ENCODE measurements at regions not wholly inside any gene's neighbourhood (a gene's known extent, or its start where the extent isn't known, plus 50 kb on each side); places are given as distances from the start of the nearest gene placed in this dataset.
"Not testable (repeated sequence)": the region's sequence is repeated elsewhere in the genome, so short reads cannot be mapped to it uniquely, and the experiment has no call there.

DNA sequence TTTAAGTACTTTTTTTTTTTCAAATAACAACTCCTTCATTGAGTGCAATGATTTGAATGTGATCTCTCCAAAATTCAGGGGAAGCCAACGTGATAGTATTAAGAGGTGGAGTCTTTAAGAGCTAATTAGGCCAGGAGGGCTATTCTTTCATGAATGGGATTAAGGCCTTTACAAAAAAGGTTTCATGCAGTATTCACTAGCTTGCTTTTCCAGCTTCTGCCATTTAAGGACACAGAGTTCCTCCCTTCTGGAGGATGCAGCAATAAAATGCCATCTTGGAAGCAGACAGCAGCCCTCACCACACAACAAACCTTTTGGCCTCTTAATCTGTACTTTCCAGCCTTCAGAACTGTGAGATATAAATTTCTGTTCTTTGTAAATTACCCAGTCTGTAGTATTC, 586.8 kb upstream of the LMO3 start:
- H3K36me3 ChIP-seq = no peaks in the 10 kb centered on the region
- H3K27ac ChIP-seq = no peak overlapping the region
- no peaks in the 10 kb centered on the region for H3K9me3 ChIP-seq (replicated peaks)
- no peak for DNase-seq
- no peaks in the 10 kb centered on the region for H3K4me1 ChIP-seq
- no peak overlapping the region for H3K4me3 ChIP-seq
- H3K27me3 ChIP-seq = no peaks in the 10 kb centered on the region

DNA sequence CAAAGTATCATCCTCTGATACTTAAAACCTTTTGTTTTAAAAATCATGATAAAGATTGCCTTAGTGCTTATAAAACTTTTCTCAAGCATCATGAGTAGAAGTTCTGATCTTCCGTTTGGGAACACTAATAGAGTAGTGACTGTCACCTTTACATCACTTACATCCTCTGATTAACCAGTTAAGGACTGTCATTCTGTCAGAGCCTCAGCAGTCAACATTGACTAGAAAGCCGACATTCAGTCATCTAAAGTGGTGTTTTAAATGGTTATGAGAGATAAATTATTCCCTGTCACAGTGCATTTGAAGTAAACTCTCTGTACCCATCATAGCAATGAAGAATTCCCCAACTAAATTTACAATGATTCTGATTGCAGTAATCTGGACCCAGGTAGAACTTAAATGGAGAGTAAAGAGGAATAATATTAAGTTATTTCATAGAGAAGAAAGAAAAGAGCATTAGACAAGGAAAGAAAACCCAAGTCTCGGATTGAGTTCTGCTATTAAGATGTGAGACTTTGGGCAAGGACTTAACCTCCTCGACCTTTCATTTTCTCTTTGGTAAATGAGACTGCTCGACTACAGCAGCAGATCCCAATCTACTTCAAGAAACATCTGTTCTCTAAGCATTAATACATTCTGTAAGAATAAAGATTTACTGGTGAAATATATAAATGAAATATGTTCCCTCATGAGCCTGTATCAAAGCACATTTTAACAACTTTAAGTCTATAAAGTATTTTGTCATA, 563.9 kb upstream of the LMO3 start:
- H3K27me3 ChIP-seq = no peaks in the 10 kb centered on the region
- H3K27ac ChIP-seq = no peak overlapping the region
- no peaks in the 10 kb centered on the region for H3K9me3 ChIP-seq (replicated peaks)
- no peak overlapping the region for H3K4me3 ChIP-seq
- DNase-seq = peak in 1 of 2 experiments; percentile 13
- no peaks in the 10 kb centered on the region for H3K36me3 ChIP-seq
- peaks cover 12% of the 10 kb centered on the region for H3K4me1 ChIP-seq

DNA sequence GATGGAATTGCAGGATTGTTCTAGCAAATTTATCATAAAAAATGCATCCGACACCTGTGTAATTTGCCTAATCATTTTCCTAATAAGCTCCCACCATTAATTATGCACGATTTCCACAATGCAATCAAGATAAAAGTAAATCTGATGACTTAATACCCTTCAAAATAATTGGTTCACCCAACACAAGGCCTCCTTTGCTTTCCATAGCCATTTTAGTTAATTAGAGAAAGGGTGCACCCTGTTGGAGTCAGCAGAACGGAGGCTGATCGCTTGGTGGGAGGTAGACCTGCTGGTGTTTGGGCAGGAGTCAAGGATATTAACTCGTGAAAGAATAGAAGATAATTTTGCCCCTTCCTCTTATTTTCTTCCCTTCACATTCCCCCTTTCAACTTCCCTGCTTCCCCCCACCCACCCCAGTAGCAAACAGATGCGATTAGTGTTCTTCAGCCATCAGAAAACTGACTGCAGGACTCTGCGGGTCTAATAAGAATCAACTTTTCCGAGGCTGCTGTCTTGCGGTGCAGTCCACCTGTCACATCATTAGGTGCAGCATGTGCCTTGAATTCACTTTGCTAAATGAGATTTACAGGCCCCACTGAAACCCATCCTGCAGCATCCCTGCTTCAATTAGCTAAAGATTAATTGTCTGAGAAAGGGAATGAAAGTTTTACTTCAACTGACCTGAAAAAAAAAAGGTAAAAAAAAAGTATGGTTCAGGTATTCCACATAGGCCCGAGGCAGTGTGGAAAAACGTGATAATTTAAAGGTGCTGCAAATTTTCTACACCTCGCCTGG, 553.7 kb upstream of the LMO3 start:
- no peaks in the 10 kb centered on the region for H3K4me1 ChIP-seq
- DNase-seq = no peak
- H3K36me3 ChIP-seq = no peaks in the 10 kb centered on the region
- H3K27ac ChIP-seq = no peak overlapping the region
- H3K9me3 ChIP-seq (replicated peaks) = no peaks in the 10 kb centered on the region
- no peak overlapping the region for H3K4me3 ChIP-seq
- no peaks in the 10 kb centered on the region for H3K27me3 ChIP-seq

DNA sequence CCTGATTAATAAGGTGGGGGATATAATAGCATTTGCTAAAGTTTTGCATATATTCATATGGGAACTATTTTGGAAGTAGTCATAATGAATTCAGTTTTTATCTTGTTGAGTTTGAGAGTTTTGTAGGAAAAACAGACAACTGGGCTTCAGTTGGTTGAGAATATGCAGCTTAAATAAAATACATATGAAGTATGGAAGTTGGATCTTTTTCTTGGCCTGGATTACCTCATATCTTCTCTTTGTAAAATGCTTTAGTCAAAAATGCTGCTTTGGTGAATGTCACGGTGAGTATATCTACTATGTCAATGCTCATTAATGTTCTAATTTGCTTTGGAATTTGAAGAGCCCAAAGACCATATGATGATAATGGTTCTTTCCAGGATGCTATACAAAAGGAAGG, 552.2 kb upstream of the LMO3 start:
- Histone ChIP-seq H3K27ac (no peak overlapping the region), H3K4me1 (no peaks in the 10 kb centered on the region), H3K4me3 (no peak overlapping the region), H3K27me3 (no peaks in the 10 kb centered on the region), H3K36me3 (no peaks in the 10 kb centered on the region), H3K9me3 (replicated peaks) (no peaks in the 10 kb centered on the region)
- DNase-seq = no peak

DNA sequence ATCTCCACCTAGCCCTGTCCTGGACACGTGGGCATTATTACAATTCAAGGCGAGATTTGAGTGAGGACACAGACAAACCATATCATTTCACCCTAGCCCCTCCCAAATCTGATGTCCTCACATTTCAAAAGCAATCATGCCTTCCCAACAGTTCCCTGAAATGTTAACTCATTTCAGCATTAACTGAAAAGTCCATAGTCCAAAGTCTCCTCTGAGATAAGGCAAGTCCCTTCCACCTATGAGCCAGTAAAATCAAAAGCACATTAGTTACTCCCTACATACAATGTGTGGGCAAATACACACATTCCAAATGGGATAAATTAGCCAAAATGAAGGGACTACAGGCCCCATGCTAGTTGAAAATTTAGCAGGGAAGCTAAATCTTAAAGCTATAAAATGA, 546.0 kb upstream of the LMO3 start:
- no peak overlapping the region for H3K27ac ChIP-seq

DNA sequence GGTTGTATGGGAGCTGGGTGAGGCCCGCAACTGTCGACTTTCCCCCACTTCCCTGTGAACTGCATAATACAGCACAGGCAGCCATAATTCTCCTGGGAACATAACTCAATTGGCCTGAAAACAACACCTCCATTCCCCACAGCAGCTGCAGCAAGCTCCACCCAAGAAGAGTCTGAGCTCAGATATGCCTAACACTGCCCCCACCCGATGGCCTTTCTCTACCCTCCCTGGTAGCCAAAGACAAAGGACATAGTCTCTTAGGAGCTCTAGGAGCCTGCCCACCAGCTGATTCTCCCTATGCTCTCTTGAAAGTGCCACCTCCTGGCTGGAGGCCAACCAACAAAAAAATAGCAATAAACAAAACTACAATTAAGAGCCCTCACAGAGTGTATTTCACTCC, 542.7 kb upstream of the LMO3 start:
- Histone ChIP-seq H3K36me3 (no peaks in the 10 kb centered on the region), H3K4me1 (peaks cover 6% of the 10 kb centered on the region), H3K4me3 (no peak overlapping the region), H3K27ac (no peak overlapping the region), H3K9me3 (replicated peaks) (no peaks in the 10 kb centered on the region), H3K27me3 (no peaks in the 10 kb centered on the region)
- peak; percentile 66 to 75 for DNase-seq

More for the DNA sequence above, 546.0 kb upstream of the LMO3 start:
- DNase-seq = no peak
- Histone ChIP-seq H3K36me3 (no peaks in the 10 kb centered on the region), H3K9me3 (replicated peaks) (no peaks in the 10 kb centered on the region), H3K27me3 (no peaks in the 10 kb centered on the region), H3K4me3 (no peak overlapping the region), H3K4me1 (peaks cover 6% of the 10 kb centered on the region)

DNA sequence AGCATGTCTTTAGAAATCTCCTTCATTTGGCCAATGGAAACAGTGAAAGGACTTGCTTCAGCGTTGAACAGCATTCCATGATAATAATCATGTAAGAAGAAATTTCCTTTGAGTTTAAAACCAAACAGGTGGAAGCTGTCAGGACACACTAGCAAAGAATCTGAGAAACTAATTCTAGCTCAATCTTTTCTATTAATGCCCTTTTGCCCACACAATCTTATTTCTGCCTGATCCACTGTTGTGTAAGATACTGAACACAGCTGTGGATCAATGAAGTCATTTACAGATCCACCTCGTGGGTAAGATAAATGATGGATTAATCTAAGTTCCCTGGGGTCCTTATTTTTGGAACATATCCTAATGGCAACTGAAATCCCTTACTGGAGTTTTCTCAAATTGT, 536.9 kb upstream of the LMO3 start:
- H3K9me3 ChIP-seq (replicated peaks) = no peaks in the 10 kb centered on the region
- no peak for DNase-seq
- no peak overlapping the region for H3K27ac ChIP-seq
- H3K4me3 ChIP-seq = no peak overlapping the region
- no peaks in the 10 kb centered on the region for H3K27me3 ChIP-seq
- no peaks in the 10 kb centered on the region for H3K36me3 ChIP-seq
- H3K4me1 ChIP-seq = no peaks in the 10 kb centered on the region

DNA sequence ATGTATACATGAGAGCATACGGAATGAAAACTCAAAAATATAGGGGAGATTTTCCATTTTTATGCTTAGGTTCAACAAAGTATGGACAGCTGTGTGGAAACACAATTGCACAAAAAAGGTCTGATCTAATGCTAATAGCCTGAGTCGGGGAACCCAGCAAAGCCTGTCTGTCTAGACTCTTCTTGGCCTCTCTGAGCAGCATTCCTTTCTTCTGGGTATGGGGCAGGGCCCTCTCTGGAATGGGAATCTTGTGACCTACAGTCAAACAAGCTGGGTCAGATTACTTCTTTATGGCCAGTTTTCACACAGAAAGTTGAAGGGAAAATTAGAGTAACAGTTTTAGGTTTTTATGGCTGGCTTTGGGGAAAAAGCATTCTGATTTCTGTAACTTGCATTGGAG, 534.0 kb upstream of the LMO3 start:
- Histone ChIP-seq H3K27ac (no peak overlapping the region), H3K4me1 (no peaks in the 10 kb centered on the region), H3K36me3 (no peaks in the 10 kb centered on the region), H3K27me3 (no peaks in the 10 kb centered on the region), H3K9me3 (replicated peaks) (no peaks in the 10 kb centered on the region), H3K4me3 (no peak overlapping the region)
- peak in 1 of 2 experiments; percentile 6 for DNase-seq

DNA sequence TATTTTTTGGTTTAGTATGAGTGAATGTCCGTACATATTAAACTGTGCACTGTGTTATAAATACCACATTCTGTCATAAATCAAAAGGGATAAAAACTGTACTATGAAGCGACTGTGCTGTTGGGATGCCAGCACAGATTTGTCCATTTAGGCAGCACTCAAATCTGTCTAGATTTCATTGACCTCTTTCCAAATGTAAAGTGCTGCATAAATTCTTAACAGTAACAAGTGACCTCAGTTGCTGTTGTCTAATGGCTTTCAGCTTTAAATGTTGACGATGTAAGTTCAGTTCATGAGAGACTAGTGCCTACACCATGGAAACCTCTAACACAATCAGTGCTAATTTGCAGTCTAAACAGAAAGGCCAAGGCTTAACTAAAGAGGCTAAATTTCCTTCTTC, 531.4 kb upstream of the LMO3 start:
- H3K9me3 ChIP-seq (replicated peaks) = no peaks in the 10 kb centered on the region
- no peaks in the 10 kb centered on the region for H3K27me3 ChIP-seq
- H3K36me3 ChIP-seq = no peaks in the 10 kb centered on the region
- H3K4me3 ChIP-seq = no peak overlapping the region
- no peak overlapping the region for H3K27ac ChIP-seq
- DNase-seq = no peak
- 0 out of 2 replicates have a peak, but pooled peaks cover 4% of the 10 kb centered on the region for H3K4me1 ChIP-seq

DNA sequence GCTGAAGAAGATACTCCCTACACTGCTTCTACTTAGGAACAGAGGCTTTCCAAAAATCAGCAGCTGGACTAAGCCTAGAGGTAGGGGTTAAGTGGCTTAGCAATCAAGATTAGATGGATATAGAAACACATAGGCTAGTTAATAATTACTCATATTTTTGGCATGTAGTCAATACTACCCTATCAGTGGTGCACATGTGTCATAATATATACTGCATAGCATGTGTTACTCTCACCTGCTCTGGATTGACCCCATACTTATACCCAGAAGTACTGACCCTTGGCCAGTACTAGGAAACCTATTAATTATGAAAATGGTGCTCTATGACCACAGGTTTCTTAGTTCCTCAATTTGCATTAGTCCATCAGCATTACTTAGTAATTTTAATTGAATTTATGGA, 528.4 kb upstream of the LMO3 start:
- Histone ChIP-seq H3K9me3 (replicated peaks) (no peaks in the 10 kb centered on the region), H3K27ac (no peak overlapping the region), H3K27me3 (no peaks in the 10 kb centered on the region), H3K4me3 (no peak overlapping the region), H3K4me1 (0 out of 2 replicates have a peak, but pooled peaks cover 4% of the 10 kb centered on the region), H3K36me3 (no peaks in the 10 kb centered on the region)
- DNase-seq = peak in 1 of 2 experiments; percentile 3

DNA sequence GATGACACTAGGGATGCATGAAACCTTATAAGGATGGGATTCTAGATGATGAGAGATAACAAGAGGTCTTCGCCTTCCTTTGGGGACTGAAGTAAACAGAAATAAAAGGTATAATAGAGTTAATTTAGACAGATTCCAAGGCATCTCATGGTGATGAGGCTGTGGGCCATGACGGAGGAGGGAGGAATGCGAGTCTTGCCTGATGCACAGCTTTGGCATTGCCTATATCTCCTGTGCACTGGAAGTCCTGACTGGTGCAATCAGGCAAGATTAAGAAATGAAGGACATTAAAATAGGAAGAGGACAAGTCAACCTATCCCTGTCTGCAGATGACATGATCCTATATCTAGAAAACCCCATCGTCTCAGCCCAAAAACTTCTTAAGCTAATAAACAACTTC, 526.4 kb upstream of the LMO3 start:
- Histone ChIP-seq H3K4me1 (0 out of 2 replicates have a peak, but pooled peaks cover 4% of the 10 kb centered on the region), H3K4me3 (no peak overlapping the region), H3K9me3 (replicated peaks) (no peaks in the 10 kb centered on the region), H3K36me3 (no peaks in the 10 kb centered on the region), H3K27me3 (no peaks in the 10 kb centered on the region), H3K27ac (no peak overlapping the region)
- no peak for DNase-seq

DNA sequence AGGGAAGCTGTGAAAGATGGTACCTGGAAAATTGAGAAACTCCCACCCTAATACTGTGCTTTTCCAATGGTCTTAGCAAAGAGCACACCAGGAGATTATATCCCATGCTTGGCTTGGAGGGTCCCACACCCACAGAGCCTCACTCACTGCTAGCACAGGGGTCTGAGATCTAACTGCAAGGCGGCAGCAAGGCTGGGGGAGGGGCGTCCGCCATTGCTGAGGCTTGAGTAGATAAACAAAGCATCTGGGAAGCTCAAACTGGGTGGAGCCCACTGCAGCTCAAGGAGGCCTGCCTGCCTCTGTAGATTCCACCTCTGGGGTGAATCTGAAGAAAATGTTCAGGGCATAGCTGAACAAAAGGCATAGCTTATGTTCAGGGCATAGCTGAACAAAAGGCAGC, 510.6 kb upstream of the LMO3 start:
- not testable (repeated sequence) for H3K27ac ChIP-seq; H3K4me3 ChIP-seq; H3K9me3 ChIP-seq (replicated peaks); H3K36me3 ChIP-seq; DNase-seq; H3K27me3 ChIP-seq; H3K4me1 ChIP-seq

DNA sequence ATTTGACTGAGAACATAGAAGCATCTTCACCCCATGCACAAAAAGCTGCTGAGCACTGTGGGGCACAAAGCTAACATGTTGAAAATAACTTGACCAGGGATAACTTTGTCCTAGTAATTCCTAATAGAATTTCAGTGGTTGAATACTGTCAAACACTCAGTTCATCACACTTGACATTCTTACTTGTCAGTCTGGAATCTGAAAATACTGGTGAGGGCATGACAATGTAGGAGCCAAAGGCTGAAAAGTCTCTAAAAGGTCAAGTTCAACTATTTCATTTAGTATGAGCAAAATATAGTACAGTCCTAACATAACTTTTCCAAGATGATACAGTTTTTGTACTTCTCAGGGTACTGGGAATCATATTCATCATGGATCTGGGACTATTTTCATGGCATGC, 504.4 kb upstream of the LMO3 start:
- no peak overlapping the region for H3K4me3 ChIP-seq
- no peaks in the 10 kb centered on the region for H3K36me3 ChIP-seq
- no peak for DNase-seq
- H3K27ac ChIP-seq = no peak overlapping the region
- no peaks in the 10 kb centered on the region for H3K9me3 ChIP-seq (replicated peaks)
- H3K4me1 ChIP-seq = peaks cover 7% of the 10 kb centered on the region
- no peaks in the 10 kb centered on the region for H3K27me3 ChIP-seq

DNA sequence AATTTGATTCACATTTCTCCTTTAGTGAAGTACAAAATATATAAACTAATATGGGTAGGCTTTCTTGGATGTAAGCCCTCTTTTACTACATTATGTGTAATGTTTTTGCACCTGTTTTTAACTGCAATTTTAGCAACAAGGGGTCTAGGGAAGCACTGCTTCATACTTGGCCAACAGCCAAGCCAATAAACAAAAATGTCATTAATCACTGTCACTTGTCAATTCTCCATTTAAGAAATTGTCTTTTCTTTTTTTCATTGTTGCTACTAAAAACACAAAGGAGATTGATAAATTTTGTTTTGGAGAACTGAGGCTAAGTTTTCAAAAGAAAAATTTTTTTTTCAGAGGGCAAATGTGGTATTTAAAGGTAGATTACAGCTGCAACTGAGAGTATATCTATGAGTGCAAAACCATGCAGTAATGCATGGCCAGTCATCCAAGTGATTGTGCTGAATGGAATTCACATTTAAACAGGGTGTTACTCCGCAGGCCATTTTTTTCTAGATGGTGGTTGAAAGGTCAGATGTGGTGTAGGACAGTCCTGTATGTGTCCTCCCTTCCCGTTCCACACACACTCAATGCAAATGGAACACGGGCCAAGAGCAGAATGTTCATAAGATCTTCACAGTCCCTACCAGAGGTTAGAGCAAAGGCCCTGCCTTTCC, 503.0 kb upstream of the LMO3 start:
- no peaks in the 10 kb centered on the region for H3K27me3 ChIP-seq

DNA sequence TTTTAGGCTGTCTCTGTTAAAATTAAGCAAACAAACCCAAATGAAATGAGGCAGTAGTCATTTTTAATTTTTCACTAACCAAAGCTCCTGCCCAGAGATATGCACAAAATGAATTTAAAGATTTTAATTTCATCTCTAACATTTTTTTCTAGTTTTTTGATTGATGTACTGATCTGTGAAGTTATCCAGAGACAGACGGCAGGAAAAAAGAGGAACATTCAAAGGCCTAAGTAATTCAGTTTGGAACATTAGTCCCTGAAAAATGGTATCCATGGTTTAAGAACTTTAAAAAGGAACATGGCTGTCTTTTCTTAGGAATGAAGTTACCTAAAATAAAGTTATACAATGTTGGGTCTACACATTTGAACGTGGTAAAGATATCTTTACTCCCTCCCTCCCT, 498.8 kb upstream of the LMO3 start:
- Histone ChIP-seq H3K36me3 (no peaks in the 10 kb centered on the region), H3K4me1 (peaks cover 7% of the 10 kb centered on the region), H3K4me3 (no peak overlapping the region), H3K9me3 (replicated peaks) (no peaks in the 10 kb centered on the region), H3K27me3 (no peaks in the 10 kb centered on the region), H3K27ac (no peak overlapping the region)
- no peak for DNase-seq

More for the DNA sequence above, 503.0 kb upstream of the LMO3 start:
- H3K36me3 ChIP-seq = no peaks in the 10 kb centered on the region
- H3K4me1 ChIP-seq = peaks cover 7% of the 10 kb centered on the region
- H3K9me3 ChIP-seq (replicated peaks) = no peaks in the 10 kb centered on the region
- no peak overlapping the region for H3K4me3 ChIP-seq
- DNase-seq = peak; percentile 62 to 80
- H3K27ac ChIP-seq = peak overlapping the region; percentile 26; the same call in 1 of the 2 replicates
